Activated T-helper 2 cell treated with anti-CD3 and anti-CD28 coated beads, Interferon-gamma antibody, Interleukin-2, Interleukin-4, amounts not matched to agents 10 μg/mL and 5 μg/mL and 100 μg/mL, durations not matched to agents 14 hours and 24 hours and 36 hours (primary cell): ENCODE measurements at regions not wholly inside any gene's neighbourhood (a gene's known extent, or its start where the extent isn't known, plus 50 kb on each side); places are given as distances from the start of the nearest gene placed in this dataset.
"Not testable (repeated sequence)": the region's sequence is repeated elsewhere in the genome, so short reads cannot be mapped to it uniquely, and the experiment has no call there.

Experiments used
- DNase-seq: peaks from one replicate; pipeline ENCODE4 v3.0.0; 2021; ENCODE audit warnings: low spot score
- H3K27ac Mint-ChIP-seq: one replicate; pipeline ENCODE4 v1.8.0; 2021; ENCODE audit warnings: mixed read lengths
- H3K27me3 Mint-ChIP-seq: one replicate; pipeline ENCODE4 v1.8.0; 2021; ENCODE audit warnings: low read depth, mixed read lengths
- H3K36me3 Mint-ChIP-seq: one replicate; pipeline ENCODE4 v1.8.0; 2021; ENCODE audit warnings: low read depth, mixed read lengths
- H3K4me1 Mint-ChIP-seq: one replicate; pipeline ENCODE4 v1.8.0; 2021; ENCODE audit warnings: low read depth, mixed read lengths
- H3K4me3 Mint-ChIP-seq: one replicate; pipeline ENCODE4 v1.8.0; 2021; ENCODE audit warnings: low read depth, mild to moderate bottlenecking, moderate library complexity, mixed read lengths
- H3K9me3 Mint-ChIP-seq: one replicate; pipeline ENCODE4 v1.8.0; 2021; ENCODE audit warnings: mixed read lengths
- intact Hi-C: fragments of 100-400 bp; cut with micrococcal nuclease; formaldehyde crosslinking; loops from one replicate; pipeline ENCODE4 v1.15.1; 2023

- no peak overlapping the region for H3K4me3 Mint-ChIP-seq
- H3K36me3 Mint-ChIP-seq, result no peaks in the 10 kb centered on the region
- peaks cover 7% of the 10 kb centered on the region for H3K27me3 Mint-ChIP-seq
- H3K27ac Mint-ChIP-seq, result no peak overlapping the region
- no peaks in the 10 kb centered on the region for H3K9me3 Mint-ChIP-seq
- peaks cover 9% of the 10 kb centered on the region for H3K4me1 Mint-ChIP-seq
- DNase-seq, result no peak
- intact Hi-C loops, result loop anchor here (5.0 kb wide), 1 partner anchor 299 kb away; no protein-coding TSS in a partner anchor
Observed at GRCh38 chr3:30526031-30526430, 80.4 kb upstream of the TGFBR2 start.

- Mint-ChIP-seq H3K4me3 (no peak overlapping the region), H3K27ac (no peak overlapping the region), H3K9me3 (no peaks in the 10 kb centered on the region), H3K36me3 (no peaks in the 10 kb centered on the region), H3K4me1 (peaks cover 9% of the 10 kb centered on the region), H3K27me3 (peaks cover 7% of the 10 kb centered on the region)
- DNase-seq, result no peak
- intact Hi-C loops, result loop anchor here (5.0 kb wide), 1 partner anchor 300 kb away; no protein-coding TSS in a partner anchor
Observed at GRCh38 chr3:30527186-30527585, 79.2 kb upstream of the TGFBR2 start.

- peaks cover 9% of the 10 kb centered on the region for H3K4me1 Mint-ChIP-seq
- intact Hi-C loops, result loop anchor here (5.0 kb wide), 1 partner anchor 300 kb away; no protein-coding TSS in a partner anchor
- no peak overlapping the region for H3K27ac Mint-ChIP-seq
Observed at GRCh38 chr3:30527720-30528119, 78.7 kb upstream of the TGFBR2 start.

GRCh38 chr3:30530084-30530483 lies 76.3 kb upstream of the TGFBR2 start:
- no peak overlapping the region for H3K27ac Mint-ChIP-seq
- H3K27me3 Mint-ChIP-seq, result peaks cover 7% of the 10 kb centered on the region
- H3K4me3 Mint-ChIP-seq, result no peak overlapping the region
- no peaks in the 10 kb centered on the region for H3K4me1 Mint-ChIP-seq
- intact Hi-C loops, result no loop called here
- H3K36me3 Mint-ChIP-seq, result no peaks in the 10 kb centered on the region
- DNase-seq, result no peak
- no peaks in the 10 kb centered on the region for H3K9me3 Mint-ChIP-seq

More at GRCh38 chr3:30527720-30528119, 78.7 kb upstream of the TGFBR2 start:
- DNase-seq, result no peak
- Mint-ChIP-seq H3K4me3 (no peak overlapping the region), H3K36me3 (no peaks in the 10 kb centered on the region), H3K27me3 (peaks cover 7% of the 10 kb centered on the region), H3K9me3 (no peaks in the 10 kb centered on the region)

- H3K4me1 Mint-ChIP-seq, result no peaks in the 10 kb centered on the region
- no peak overlapping the region for H3K4me3 Mint-ChIP-seq
- H3K9me3 Mint-ChIP-seq, result no peaks in the 10 kb centered on the region
- no peak for DNase-seq
- H3K36me3 Mint-ChIP-seq, result no peaks in the 10 kb centered on the region
- H3K27me3 Mint-ChIP-seq, result peaks cover 6% of the 10 kb centered on the region
- intact Hi-C loops, result no loop called here
- H3K27ac Mint-ChIP-seq, result no peak overlapping the region
Observed at GRCh38 chr3:30531017-30531570, 75.3 kb upstream of the TGFBR2 start.

- DNase-seq, result no peak
- no peaks in the 10 kb centered on the region for H3K36me3 Mint-ChIP-seq
- H3K9me3 Mint-ChIP-seq, result no peaks in the 10 kb centered on the region
- H3K27ac Mint-ChIP-seq, result no peak overlapping the region
- peaks cover 2% of the 10 kb centered on the region for H3K4me1 Mint-ChIP-seq
- intact Hi-C loops, result no loop called here
- H3K4me3 Mint-ChIP-seq, result no peak overlapping the region
- no peaks in the 10 kb centered on the region for H3K27me3 Mint-ChIP-seq
Observed at GRCh38 chr3:30535525-30535924, 70.9 kb upstream of the TGFBR2 start.

- Mint-ChIP-seq H3K9me3 (no peaks in the 10 kb centered on the region), H3K4me1 (peaks cover 2% of the 10 kb centered on the region), H3K27me3 (no peaks in the 10 kb centered on the region), H3K36me3 (no peaks in the 10 kb centered on the region), H3K27ac (no peak overlapping the region), H3K4me3 (no peak overlapping the region)
- intact Hi-C loops, result no loop called here
- DNase-seq, result no peak
Observed at GRCh38 chr3:30538791-30539190, 67.6 kb upstream of the TGFBR2 start.

- no peaks in the 10 kb centered on the region for H3K27me3 Mint-ChIP-seq
Observed at GRCh38 chr3:30539206-30539605, 67.2 kb upstream of the TGFBR2 start.

GRCh38 chr3:30539772-30540171 lies 66.6 kb upstream of the TGFBR2 start:
- Mint-ChIP-seq H3K27me3 (no peaks in the 10 kb centered on the region), H3K4me1 (peaks cover 2% of the 10 kb centered on the region), H3K9me3 (no peaks in the 10 kb centered on the region), H3K4me3 (no peak overlapping the region), H3K27ac (no peak overlapping the region), H3K36me3 (no peaks in the 10 kb centered on the region)
- intact Hi-C loops, result no loop called here
- no peak for DNase-seq

More at GRCh38 chr3:30539206-30539605, 67.2 kb upstream of the TGFBR2 start:
- Mint-ChIP-seq H3K9me3 (no peaks in the 10 kb centered on the region), H3K4me3 (no peak overlapping the region), H3K36me3 (no peaks in the 10 kb centered on the region), H3K4me1 (peaks cover 2% of the 10 kb centered on the region), H3K27ac (no peak overlapping the region)
- no peak for DNase-seq
- intact Hi-C loops, result no loop called here

GRCh38 chr3:30541156-30541555 lies 65.2 kb upstream of the TGFBR2 start:
- H3K27me3 Mint-ChIP-seq, intact Hi-C loops, H3K27ac Mint-ChIP-seq, H3K9me3 Mint-ChIP-seq, DNase-seq, H3K4me3 Mint-ChIP-seq, H3K4me1 Mint-ChIP-seq, H3K36me3 Mint-ChIP-seq: not testable (repeated sequence)

- DNase-seq, result no peak
- H3K9me3 Mint-ChIP-seq, result no peaks in the 10 kb centered on the region
- intact Hi-C loops, result no loop called here
- H3K27me3 Mint-ChIP-seq, result no peaks in the 10 kb centered on the region
- H3K36me3 Mint-ChIP-seq, result no peaks in the 10 kb centered on the region
- H3K4me1 Mint-ChIP-seq, result peaks cover 9% of the 10 kb centered on the region
- no peak overlapping the region for H3K4me3 Mint-ChIP-seq
- H3K27ac Mint-ChIP-seq, result no peak overlapping the region
Observed at GRCh38 chr3:30542897-30543296, 63.5 kb upstream of the TGFBR2 start.

- no peak overlapping the region for H3K27ac Mint-ChIP-seq
- no peaks in the 10 kb centered on the region for H3K36me3 Mint-ChIP-seq
- no peak overlapping the region for H3K4me3 Mint-ChIP-seq
- peaks cover 7% of the 10 kb centered on the region for H3K4me1 Mint-ChIP-seq
- no peaks in the 10 kb centered on the region for H3K9me3 Mint-ChIP-seq
- intact Hi-C loops, result loop anchor here (5.0 kb wide), 1 partner anchor 52 kb away; no protein-coding TSS in a partner anchor
- no peak for DNase-seq
- no peaks in the 10 kb centered on the region for H3K27me3 Mint-ChIP-seq
Observed at GRCh38 chr3:30544812-30545211, 61.6 kb upstream of the TGFBR2 start.

GRCh38 chr3:30546934-30547333 lies 59.5 kb upstream of the TGFBR2 start:
- H3K4me3 Mint-ChIP-seq, result no peak overlapping the region
- H3K9me3 Mint-ChIP-seq, result no peaks in the 10 kb centered on the region
- intact Hi-C loops, result loop anchor here (5.0 kb wide), 1 partner anchor 50 kb away; no protein-coding TSS in a partner anchor
- H3K36me3 Mint-ChIP-seq, result no peaks in the 10 kb centered on the region
- H3K27me3 Mint-ChIP-seq, result no peaks in the 10 kb centered on the region
- peaks cover 7% of the 10 kb centered on the region for H3K4me1 Mint-ChIP-seq
- no peak for DNase-seq
- no peak overlapping the region for H3K27ac Mint-ChIP-seq
